Omental fat pad (tissue), 3 donors: ENCODE measurements at regions not wholly inside any gene's neighbourhood (a gene's known extent, or its start where the extent isn't known, plus 50 kb on each side); places are given as distances from the start of the nearest gene placed in this dataset.
A peak's percentile ranks its signal among the peaks of the same experiment; 100 is the strongest.

Experiments used
- ATAC-seq: fragments of 150-250 bp; one replicate; pipeline ENCODE4 v1.9.1; 2016; ENCODE audit warnings: mild to moderate bottlenecking, moderate library complexity; ENCODE audit not compliant: low FRiP score
- DNase-seq: peaks from one replicate; pipeline ENCODE4 v3.0.0-alpha.2; 2019; ENCODE audit warnings: low spot score
- TF ChIP-seq, protein P1 (sequence below), 3 donors: fragments of 450-650 bp; IDR thresholded peaks; one replicate each; pipeline ENCODE4 v1.5.1; 2016 to 2017; ENCODE audit warnings: antibody characterized with exemption in 3 of 3, mild to moderate bottlenecking in 3 of 3, moderate library complexity in 2 of 3

- TF ChIP-seq, protein P1, sequence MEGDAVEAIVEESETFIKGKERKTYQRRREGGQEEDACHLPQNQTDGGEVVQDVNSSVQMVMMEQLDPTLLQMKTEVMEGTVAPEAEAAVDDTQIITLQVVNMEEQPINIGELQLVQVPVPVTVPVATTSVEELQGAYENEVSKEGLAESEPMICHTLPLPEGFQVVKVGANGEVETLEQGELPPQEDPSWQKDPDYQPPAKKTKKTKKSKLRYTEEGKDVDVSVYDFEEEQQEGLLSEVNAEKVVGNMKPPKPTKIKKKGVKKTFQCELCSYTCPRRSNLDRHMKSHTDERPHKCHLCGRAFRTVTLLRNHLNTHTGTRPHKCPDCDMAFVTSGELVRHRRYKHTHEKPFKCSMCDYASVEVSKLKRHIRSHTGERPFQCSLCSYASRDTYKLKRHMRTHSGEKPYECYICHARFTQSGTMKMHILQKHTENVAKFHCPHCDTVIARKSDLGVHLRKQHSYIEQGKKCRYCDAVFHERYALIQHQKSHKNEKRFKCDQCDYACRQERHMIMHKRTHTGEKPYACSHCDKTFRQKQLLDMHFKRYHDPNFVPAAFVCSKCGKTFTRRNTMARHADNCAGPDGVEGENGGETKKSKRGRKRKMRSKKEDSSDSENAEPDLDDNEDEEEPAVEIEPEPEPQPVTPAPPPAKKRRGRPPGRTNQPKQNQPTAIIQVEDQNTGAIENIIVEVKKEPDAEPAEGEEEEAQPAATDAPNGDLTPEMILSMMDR (IDR thresholded peaks at IDR 0.05), result no peak
- DNase-seq (no peak), ATAC-seq (no peak)
These were observed 211.0 kb upstream of the NT5C1B start for GRCh38 chr2:18800240-18800971.

- TF ChIP-seq, protein P1 (IDR thresholded peaks at IDR 0.05), result no peak
- ATAC-seq, result no peak
- no peak for DNase-seq
These were observed 210.0 kb upstream of the NT5C1B start for GRCh38 chr2:18799397-18799796.

DNA sequence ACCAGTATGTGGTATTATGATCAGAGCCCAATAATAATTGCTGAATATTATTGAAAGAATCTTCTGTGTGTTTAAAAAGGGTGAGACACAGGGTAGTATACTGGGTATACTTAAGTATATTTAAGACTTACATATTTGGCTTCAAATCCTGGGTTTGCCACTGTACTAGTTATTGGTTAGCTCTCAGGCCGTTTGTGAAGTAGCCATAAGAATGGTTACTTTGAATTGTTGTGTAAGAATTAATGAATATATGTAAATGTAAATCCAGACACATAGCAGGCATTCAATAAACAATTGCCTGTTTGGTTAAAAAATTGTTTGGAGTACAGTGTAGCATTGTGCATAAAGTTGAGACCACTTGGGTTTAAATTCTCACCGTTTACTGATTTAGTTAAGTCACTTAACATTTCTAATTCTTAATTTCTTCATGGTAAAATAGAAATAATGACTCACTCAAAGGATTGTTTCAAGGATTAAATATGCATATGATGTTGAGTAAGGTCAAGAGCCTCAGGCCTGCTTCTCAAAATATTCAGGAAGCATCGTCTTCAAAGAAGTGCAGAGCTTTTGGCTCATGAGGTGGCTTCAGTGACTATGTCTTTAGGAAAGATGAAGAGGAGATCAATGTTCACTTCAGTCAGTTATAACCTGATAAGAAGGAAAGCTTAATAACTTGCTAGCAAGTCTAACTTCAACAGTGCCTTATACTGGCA lies 207.9 kb upstream of the NT5C1B start:
- DNase-seq (no peak), ATAC-seq (no peak)
- TF ChIP-seq, protein P1 (IDR thresholded peaks at IDR 0.05), result no peak

- no peak for DNase-seq
- ATAC-seq, result no peak
- TF ChIP-seq, protein P1 (IDR thresholded peaks at IDR 0.05), result no peak
These were observed 206.5 kb upstream of the NT5C1B start for GRCh38 chr2:18795906-18796305.

DNA sequence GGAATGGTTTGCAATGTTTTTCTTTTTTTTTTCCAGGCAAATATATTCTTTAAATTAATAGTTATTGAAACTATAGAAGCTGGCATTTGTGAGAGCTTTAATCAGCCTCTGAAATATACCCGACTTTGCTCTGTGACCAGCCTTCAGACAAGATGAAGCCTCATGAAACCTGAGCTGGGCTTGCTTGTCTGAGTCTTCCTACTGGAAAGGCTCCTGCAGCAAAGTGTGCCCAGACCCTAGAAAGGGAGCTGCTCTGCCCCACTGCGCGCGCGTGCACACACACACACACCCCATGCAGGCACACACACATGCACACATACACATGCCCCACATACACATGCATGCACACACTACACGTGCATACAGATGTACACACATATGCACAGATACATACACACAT lies 203.3 kb upstream of the NT5C1B start:
- TF ChIP-seq, protein P1 (IDR thresholded peaks at IDR 0.05), result no peak
- ATAC-seq, result no peak
- no peak for DNase-seq

- ATAC-seq (peak; percentile 67), DNase-seq (no peak)
- TF ChIP-seq, protein P1 (IDR thresholded peaks at IDR 0.05), result no peak
These were observed 202.9 kb upstream of the NT5C1B start for GRCh38 chr2:18792226-18792629.
